Activated B cell treated with CpG ODN at 0.5 μM for 24 hours (primary cell): ENCODE measurements at regions not wholly inside any gene's neighbourhood (a gene's known extent, or its start where the extent isn't known, plus 50 kb on each side); places are given as distances from the start of the nearest gene placed in this dataset.

Experiments used
- ATAC-seq: fragments of 200-7000 bp; cut with Tn5 transposase; one replicate; pipeline ENCODE4 v1.10.0; 2021; ENCODE audit warnings: low read depth, mild to moderate bottlenecking, moderate library complexity
- CTCF ChIA-PET: fragments of 350-600 bp; sonication (Branson Sonifier 250); formaldehyde crosslinking; loops from one replicate; lab custom pipeline; 2021; ENCODE audit warnings: antibody characterized with exemption; lab: Charles Lee
- POLR2A ChIA-PET: fragments of 350-600 bp; sonication (Branson Sonifier 250); formaldehyde crosslinking; loops from one replicate; lab custom pipeline; 2021; ENCODE audit warnings: antibody characterized with exemption; lab: Charles Lee
- DNase-seq: peaks from one replicate; pipeline ENCODE4 v3.0.0; 2022
- H3K27ac Mint-ChIP-seq: one replicate; pipeline ENCODE4 v1.8.0; 2020; ENCODE audit warnings: mixed read lengths
- H3K27me3 Mint-ChIP-seq: one replicate; pipeline ENCODE4 v1.8.0; 2021; ENCODE audit warnings: mixed read lengths
- H3K36me3 Mint-ChIP-seq: one replicate; pipeline ENCODE4 v1.8.0; 2021; ENCODE audit warnings: low read depth, mixed read lengths
- H3K4me1 Mint-ChIP-seq: one replicate; pipeline ENCODE4 v1.8.0; 2021; ENCODE audit warnings: mixed read lengths
- H3K4me3 Mint-ChIP-seq: one replicate; pipeline ENCODE4 v1.8.0; 2020; ENCODE audit warnings: mild to moderate bottlenecking, mixed read lengths
- H3K9me3 Mint-ChIP-seq: one replicate; pipeline ENCODE4 v1.8.0; 2020; ENCODE audit warnings: mixed read lengths
- intact Hi-C: fragments of 100-400 bp; cut with micrococcal nuclease; formaldehyde crosslinking; loops from one replicate; pipeline ENCODE4 v1.15.1; 2024
- TF ChIP-seq, protein P1 (sequence below): fragments of 200-600 bp; IDR thresholded peaks from one replicate; pipeline ENCODE4 v1.8.0; 2022; ENCODE audit warnings: antibody characterized with exemption, mild to moderate bottlenecking

DNA sequence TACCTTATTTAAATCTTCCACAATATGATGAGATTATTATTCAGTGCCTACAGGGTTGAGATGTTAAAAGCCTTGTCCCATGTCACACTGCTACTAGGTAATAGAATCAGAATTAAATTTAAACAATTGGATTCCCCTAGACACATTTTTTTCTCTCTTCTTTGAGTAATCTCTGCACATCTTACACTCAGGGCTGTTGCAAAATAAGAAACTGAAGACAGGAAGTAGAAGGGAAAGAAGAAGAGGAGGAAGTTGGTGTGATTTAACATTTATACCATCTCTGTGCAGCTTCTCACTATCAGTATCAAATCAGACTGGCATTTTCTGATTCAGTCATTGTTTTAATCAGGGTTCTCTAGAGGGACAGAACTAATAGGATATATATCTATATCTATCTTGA is 677.6 kb downstream of the IRS1 start:
- no peak for ATAC-seq

DNA sequence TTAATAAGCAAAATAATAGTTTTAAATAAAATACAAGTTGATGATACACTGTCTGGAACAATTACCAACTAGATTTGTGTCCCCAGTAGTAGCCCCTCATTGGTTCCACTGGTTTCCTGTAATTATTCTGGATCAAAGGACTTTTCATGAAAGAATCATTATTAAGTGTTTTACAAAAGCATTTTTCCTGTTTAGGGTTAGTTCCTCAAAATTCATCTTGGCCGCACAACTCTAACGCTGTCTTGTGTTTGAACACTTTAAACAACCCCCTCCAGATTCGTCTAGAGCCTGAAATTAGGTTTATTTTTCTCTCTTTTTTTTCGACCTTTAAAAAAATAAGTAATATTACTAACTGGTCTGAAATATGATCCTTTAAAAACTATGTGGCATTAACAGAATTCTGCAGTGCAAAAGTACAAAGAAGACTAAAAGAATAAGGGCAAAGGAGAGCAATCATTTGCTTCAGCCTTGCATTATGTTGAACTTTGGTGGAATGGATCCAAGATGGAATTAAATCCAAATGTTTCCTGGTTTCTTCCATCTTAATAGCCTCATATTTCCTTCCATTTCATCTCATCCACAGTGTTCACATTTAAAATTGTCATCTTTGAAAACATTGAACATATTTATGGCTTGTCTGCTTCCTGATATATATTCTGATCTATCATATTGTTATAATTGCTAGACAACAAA is 678.4 kb downstream of the IRS1 start:
- POLR2A ChIA-PET = no interaction called here
- ATAC-seq (no peak), DNase-seq (no peak)
- H3K9me3 Mint-ChIP-seq = no peaks in the 10 kb centered on the region
- no peak overlapping the region for H3K4me3 Mint-ChIP-seq
- intact Hi-C loops = no loop called here
- no peak overlapping the region for H3K27ac Mint-ChIP-seq
- TF ChIP-seq, protein P1, sequence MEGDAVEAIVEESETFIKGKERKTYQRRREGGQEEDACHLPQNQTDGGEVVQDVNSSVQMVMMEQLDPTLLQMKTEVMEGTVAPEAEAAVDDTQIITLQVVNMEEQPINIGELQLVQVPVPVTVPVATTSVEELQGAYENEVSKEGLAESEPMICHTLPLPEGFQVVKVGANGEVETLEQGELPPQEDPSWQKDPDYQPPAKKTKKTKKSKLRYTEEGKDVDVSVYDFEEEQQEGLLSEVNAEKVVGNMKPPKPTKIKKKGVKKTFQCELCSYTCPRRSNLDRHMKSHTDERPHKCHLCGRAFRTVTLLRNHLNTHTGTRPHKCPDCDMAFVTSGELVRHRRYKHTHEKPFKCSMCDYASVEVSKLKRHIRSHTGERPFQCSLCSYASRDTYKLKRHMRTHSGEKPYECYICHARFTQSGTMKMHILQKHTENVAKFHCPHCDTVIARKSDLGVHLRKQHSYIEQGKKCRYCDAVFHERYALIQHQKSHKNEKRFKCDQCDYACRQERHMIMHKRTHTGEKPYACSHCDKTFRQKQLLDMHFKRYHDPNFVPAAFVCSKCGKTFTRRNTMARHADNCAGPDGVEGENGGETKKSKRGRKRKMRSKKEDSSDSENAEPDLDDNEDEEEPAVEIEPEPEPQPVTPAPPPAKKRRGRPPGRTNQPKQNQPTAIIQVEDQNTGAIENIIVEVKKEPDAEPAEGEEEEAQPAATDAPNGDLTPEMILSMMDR = no peak
- H3K4me1 Mint-ChIP-seq = no peaks in the 10 kb centered on the region
- CTCF ChIA-PET = no interaction called here
- H3K36me3 Mint-ChIP-seq = no peaks in the 10 kb centered on the region
- no peaks in the 10 kb centered on the region for H3K27me3 Mint-ChIP-seq

More for the DNA sequence above, 677.6 kb downstream of the IRS1 start:
- ChIA-PET CTCF (no interaction called here), POLR2A (no interaction called here)
- intact Hi-C loops = no loop called here
- Mint-ChIP-seq H3K9me3 (no peaks in the 10 kb centered on the region), H3K36me3 (no peaks in the 10 kb centered on the region), H3K4me1 (no peaks in the 10 kb centered on the region), H3K4me3 (no peak overlapping the region), H3K27me3 (no peaks in the 10 kb centered on the region), H3K27ac (no peak overlapping the region)
- no peak for DNase-seq
- TF ChIP-seq, protein P1 = no peak

DNA sequence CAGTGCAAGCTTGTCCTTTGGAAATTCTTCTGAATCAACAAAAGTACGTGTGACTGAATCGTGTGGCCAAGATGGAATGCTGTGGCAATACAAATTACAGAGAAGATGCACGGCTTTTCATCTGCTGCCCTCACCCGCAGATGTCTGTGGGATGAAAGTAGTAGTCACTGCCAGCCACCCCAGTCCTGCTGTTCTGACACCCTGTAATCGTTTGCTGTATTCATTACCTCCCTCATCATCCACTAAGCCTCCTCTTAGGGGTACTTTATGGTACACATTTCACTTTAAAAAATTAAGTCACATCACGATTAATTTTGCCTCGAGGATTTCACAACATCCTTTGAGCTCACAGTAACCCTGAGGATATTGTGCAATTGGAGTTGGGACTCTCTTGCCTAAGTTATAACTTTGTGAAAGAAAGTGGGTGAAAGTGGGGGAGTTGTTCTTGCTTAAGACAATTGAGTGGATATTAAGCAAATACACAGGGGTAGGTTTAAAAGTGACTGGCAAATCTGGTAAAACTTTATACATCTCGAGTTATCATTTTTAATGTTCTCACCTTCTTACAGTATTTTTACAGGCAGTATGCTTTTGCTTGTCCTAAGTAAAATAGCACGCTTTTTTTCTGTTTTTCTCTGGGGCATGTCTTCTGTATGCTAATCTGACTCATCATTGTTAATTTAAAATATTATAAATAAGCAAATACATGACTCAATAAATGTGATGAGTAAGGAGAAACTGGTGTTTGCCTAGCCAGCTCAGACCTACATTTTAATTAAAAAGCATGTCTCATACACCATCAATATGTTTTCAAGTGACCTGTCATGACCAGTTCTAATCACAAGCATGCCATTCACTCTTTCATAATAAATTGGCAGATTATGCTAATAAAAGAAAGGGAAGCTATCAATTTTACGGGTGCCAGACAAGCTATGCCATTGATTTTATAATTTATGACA is 680.9 kb downstream of the IRS1 start:
- no peaks in the 10 kb centered on the region for H3K27me3 Mint-ChIP-seq
- POLR2A ChIA-PET = no interaction called here
- H3K27ac Mint-ChIP-seq = no peak overlapping the region
- H3K4me1 Mint-ChIP-seq = no peaks in the 10 kb centered on the region
- intact Hi-C loops = no loop called here
- no peak for DNase-seq
- no peaks in the 10 kb centered on the region for H3K36me3 Mint-ChIP-seq
- CTCF ChIA-PET = no interaction called here
- no peak overlapping the region for H3K4me3 Mint-ChIP-seq
- TF ChIP-seq, protein P1 = no peak
- no peak for ATAC-seq
- no peaks in the 10 kb centered on the region for H3K9me3 Mint-ChIP-seq

DNA sequence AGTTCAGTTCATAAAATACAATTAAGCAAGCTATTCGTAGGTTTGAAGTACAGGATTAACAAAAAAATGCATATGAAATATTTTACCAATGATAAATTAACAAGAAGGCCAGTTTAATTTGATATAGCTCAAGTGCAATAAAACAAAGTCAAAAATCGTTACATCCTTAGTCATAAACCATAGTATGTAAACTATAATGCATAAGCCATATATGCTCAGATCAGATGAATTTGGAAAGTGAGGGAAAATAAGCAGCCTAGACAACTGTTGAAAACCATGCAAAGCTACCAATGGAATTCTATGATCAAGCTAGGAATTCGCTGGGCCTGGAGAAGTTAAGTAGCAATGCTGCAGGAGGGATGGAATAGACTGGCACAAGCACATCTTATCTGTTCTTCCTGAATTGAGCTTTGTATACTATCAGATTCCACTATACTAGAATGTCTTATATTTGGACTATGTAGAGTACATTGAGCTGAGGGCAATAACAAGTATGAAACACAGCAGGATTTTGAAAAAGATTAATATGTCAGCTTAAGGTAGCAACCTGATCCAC is 682.0 kb downstream of the IRS1 start:
- CTCF ChIA-PET = interaction anchor here (0.6 kb wide), 1 partner anchor 878 kb away, joined by 4 read pairs; no protein-coding TSS in a partner anchor
- DNase-seq (no peak), ATAC-seq (no peak)
- H3K4me3 Mint-ChIP-seq = no peak overlapping the region
- intact Hi-C loops = no loop called here
- H3K4me1 Mint-ChIP-seq = no peaks in the 10 kb centered on the region
- no peak overlapping the region for H3K27ac Mint-ChIP-seq
- H3K36me3 Mint-ChIP-seq = no peaks in the 10 kb centered on the region
- H3K9me3 Mint-ChIP-seq = no peaks in the 10 kb centered on the region
- TF ChIP-seq, protein P1 = no peak
- POLR2A ChIA-PET = no interaction called here
- H3K27me3 Mint-ChIP-seq = no peaks in the 10 kb centered on the region

DNA sequence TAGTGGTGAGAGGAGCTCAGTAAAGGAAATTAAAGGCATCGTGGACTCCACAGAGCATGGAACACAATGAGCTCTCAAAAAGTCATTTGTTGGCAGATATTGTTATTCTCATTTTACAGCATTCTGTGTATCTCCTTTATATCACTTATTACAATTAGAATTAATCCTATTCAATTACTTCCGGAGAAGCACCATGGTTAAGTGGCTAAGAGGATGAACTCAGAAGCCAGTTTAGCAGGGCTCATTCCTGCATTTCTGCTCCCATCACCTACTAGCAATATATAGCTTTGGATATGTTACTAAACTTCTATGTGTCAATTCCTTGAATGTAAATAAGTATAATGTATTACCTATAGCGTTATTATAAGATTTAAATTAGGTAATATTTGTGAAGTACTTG is 683.3 kb downstream of the IRS1 start:
- no peaks in the 10 kb centered on the region for H3K9me3 Mint-ChIP-seq
- DNase-seq (no peak), ATAC-seq (no peak)
- H3K4me1 Mint-ChIP-seq = no peaks in the 10 kb centered on the region
- no peak overlapping the region for H3K4me3 Mint-ChIP-seq
- TF ChIP-seq, protein P1 = no peak
- ChIA-PET POLR2A (no interaction called here), CTCF (no interaction called here)
- no peak overlapping the region for H3K27ac Mint-ChIP-seq
- intact Hi-C loops = no loop called here
- H3K36me3 Mint-ChIP-seq = no peaks in the 10 kb centered on the region
- H3K27me3 Mint-ChIP-seq = no peaks in the 10 kb centered on the region
